Epithelial cell of esophagus (primary cell): ENCODE measurements at regions not wholly inside any gene's neighbourhood (a gene's known extent, or its start where the extent isn't known, plus 50 kb on each side); places are given as distances from the start of the nearest gene placed in this dataset.

Experiments
- DNase-seq: peaks from one replicate; pipeline ENCODE4 v3.0.0; 2010; ENCODE audit warnings: low read depth
- H3K4me3 ChIP-seq: 2 replicates; pipeline ENCODE4 v1.5.1; 2011; ENCODE audit warnings: mild to moderate bottlenecking, low read length, control low read depth
- TF ChIP-seq, protein P1 (sequence below): IDR thresholded peaks from 2 replicates; pipeline ENCODE4 v1.5.1; 2011; ENCODE audit warnings: low read depth, mild to moderate bottlenecking, low read length, control low read depth, inconsistent platforms; ENCODE audit not compliant: insufficient read depth; ENCODE audit errors: missing control alignments

GRCh38 chr15:91521548-91521947 lies 332.0 kb upstream of the SLCO3A1 start:
- no peak for DNase-seq
- TF ChIP-seq, protein P1, sequence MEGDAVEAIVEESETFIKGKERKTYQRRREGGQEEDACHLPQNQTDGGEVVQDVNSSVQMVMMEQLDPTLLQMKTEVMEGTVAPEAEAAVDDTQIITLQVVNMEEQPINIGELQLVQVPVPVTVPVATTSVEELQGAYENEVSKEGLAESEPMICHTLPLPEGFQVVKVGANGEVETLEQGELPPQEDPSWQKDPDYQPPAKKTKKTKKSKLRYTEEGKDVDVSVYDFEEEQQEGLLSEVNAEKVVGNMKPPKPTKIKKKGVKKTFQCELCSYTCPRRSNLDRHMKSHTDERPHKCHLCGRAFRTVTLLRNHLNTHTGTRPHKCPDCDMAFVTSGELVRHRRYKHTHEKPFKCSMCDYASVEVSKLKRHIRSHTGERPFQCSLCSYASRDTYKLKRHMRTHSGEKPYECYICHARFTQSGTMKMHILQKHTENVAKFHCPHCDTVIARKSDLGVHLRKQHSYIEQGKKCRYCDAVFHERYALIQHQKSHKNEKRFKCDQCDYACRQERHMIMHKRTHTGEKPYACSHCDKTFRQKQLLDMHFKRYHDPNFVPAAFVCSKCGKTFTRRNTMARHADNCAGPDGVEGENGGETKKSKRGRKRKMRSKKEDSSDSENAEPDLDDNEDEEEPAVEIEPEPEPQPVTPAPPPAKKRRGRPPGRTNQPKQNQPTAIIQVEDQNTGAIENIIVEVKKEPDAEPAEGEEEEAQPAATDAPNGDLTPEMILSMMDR: no peak
- no peak overlapping the region for H3K4me3 ChIP-seq

- DNase-seq: peak; percentile 32
Measured at GRCh38 chr15:91521996-91522395, 331.5 kb upstream of the SLCO3A1 start.

GRCh38 chr15:91522605-91523332 lies 330.7 kb upstream of the SLCO3A1 start:
- DNase-seq: peak; percentile 20
- no peak overlapping the region for H3K4me3 ChIP-seq
- TF ChIP-seq, protein P1: peak; percentile 23

More at GRCh38 chr15:91521996-91522395, 331.5 kb upstream of the SLCO3A1 start:
- H3K4me3 ChIP-seq: no peak overlapping the region
- TF ChIP-seq, protein P1: no peak

DNA sequence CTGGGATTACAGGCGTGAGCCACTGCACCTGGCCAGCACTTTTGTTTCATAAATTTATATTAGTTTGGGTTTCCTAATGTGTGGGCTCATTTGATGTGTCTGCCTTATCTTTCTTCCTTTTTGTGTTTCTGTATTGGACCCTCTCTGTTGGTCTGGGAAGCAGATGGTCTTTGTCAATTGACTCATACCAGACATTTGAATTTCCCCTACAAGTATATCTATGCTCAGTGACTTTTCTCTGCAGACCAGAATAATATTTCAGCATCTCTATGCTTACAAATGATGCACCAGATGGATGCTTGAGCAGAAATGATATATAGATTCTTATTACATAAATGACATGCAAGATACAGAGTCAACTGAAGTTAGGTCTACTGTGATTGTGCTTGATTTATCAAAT lies 329.9 kb upstream of the SLCO3A1 start:
- H3K4me3 ChIP-seq: no peak overlapping the region
- TF ChIP-seq, protein P1: no peak
- DNase-seq: no peak

GRCh38 chr15:91524534-91524933 lies 329.0 kb upstream of the SLCO3A1 start:
- TF ChIP-seq, protein P1: no peak
- no peak for DNase-seq
- H3K4me3 ChIP-seq: no peak overlapping the region

DNA sequence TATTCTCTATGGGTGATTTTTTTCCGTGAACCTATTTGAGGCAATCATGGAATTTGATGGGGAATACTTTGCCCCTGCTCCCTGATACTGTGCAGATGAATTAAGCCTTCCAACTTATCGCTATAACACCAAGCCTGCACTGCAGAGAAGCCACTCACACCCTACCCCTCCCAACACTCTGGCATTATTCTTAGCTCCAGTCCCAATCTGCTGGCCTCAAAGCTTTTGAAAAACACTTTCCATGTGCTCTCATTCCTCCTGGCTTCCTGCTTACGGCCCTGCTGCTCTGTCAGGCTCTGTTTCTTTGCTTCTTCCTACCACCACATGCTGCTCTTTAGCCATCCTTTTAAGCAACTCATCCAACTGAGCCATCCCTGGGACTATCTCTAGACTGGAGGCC lies 327.8 kb upstream of the SLCO3A1 start:
- DNase-seq: no peak

More for the DNA sequence above, 327.8 kb upstream of the SLCO3A1 start:
- TF ChIP-seq, protein P1: no peak
- no peak overlapping the region for H3K4me3 ChIP-seq
